ENCODE measurements at regions not wholly inside any gene's neighbourhood (a gene's known extent, or its start where the extent isn't known, plus 50 kb on each side); places are given as distances from the start of the nearest gene placed in this dataset.

DNA sequence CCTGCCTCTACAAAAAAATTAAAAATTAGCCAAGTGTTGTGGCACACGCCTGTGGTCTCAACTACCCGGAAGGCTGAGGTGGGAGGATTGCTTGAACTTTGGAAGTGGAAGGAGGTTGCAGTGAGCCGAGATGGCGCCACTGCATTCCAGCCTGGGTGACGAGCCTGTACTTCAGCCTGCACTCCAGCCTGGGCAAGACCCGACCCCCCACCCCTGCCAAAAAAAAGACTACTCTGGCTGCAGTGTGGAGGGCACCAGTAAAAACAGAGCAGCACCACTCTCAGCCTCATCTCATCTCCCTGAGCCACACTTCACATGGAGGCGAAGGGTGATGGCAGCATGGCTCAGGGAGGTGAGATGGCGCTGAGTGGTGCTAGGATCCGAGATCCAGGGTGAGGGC, 50.3 kb upstream of the THY1 start:
- Mint-ChIP-seq H3K9me3 (peaks cover 0 to under 1% of the 10 kb centered on the region in 2 donors), H3K4me1 (peaks cover 3 to 7% of the 10 kb centered on the region in 2 donors), H3K27ac (no peak overlapping the region), H3K36me3 (no peaks in the 10 kb centered on the region), H3K27me3 (peaks cover 34 to 57% of the 10 kb centered on the region in 2 donors), H3K4me3 (no peak overlapping the region)
- no peak for ATAC-seq (replicated peaks)
- DNase-seq: no peak

DNA sequence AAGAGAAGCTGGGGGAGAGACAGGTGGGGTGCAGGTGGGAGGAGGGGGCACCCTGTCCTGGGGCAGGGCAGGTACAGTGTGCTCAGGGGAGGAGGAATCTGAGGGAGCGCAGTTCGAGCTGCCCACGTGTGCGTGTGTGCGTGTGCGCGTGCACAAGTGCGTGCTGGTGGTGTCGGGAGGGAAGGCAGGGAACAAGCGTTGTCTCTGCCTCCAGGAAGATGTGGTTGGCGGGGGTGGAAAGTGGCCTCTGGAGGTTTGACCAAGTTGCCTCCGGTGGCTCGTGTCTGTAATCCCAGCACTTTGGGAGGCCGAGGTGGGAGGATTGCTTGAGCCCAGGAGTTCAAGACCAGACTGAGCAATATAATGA, 49.9 kb upstream of the THY1 start:
- Mint-ChIP-seq H3K27ac (no peak overlapping the region), H3K4me3 (no peak overlapping the region), H3K4me1 (peaks cover 3 to 7% of the 10 kb centered on the region in 2 donors), H3K27me3 (peaks cover 38 to 61% of the 10 kb centered on the region in 2 donors), H3K9me3 (peaks cover 3 to 5% of the 10 kb centered on the region in 2 donors), H3K36me3 (peaks cover 0 to 2% of the 10 kb centered on the region in 2 donors)
- DNase-seq (no peak), ATAC-seq (replicated peaks) (no peak)
